ENCODE measurements at regions not wholly inside any gene's neighbourhood (a gene's known extent, or its start where the extent isn't known, plus 50 kb on each side); places are given as distances from the start of the nearest gene placed in this dataset.
"Not testable (repeated sequence)": the region's sequence is repeated elsewhere in the genome, so short reads cannot be mapped to it uniquely, and the experiment has no call there.

DNA sequence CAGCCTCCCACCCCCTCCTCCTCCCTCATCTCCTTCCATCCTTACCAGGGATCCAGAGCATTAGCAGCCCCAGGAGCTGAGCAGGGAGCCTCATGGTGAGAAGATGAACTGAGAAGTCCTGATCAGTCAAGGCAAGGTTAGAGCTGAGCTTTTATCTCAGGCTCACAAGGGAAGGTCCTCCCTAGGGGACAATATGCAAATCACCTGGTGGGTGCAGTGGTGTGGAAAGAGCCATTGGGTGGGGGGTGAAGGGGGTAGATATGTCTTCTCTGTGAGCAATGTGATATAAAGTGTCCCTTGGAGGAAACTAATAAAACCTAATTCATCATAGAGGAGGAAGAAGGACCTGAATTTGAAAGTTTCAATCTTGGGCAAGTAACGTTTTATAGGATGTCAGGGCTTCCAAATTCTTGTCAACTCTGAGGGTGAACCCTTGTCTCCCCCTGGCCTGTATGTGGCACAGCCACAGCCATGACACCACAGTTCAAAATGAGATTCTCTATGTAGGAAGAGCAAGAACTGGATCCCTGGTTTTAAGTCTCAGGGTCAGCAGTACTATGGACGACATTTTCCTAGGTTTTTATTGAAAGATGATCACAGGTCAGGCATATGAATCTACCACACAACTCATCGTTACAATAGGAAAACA is 543.5 kb downstream of the RPIA start:
- POLR2A ChIA-PET; DNase-seq; H3K27me3 Mint-ChIP-seq; H3K4me1 Mint-ChIP-seq; H3K36me3 Mint-ChIP-seq (ENCODE audit: low read depth); CTCF ChIA-PET; H3K27ac Mint-ChIP-seq; H3K4me3 Mint-ChIP-seq; H3K9me3 Mint-ChIP-seq: not testable (repeated sequence)

DNA sequence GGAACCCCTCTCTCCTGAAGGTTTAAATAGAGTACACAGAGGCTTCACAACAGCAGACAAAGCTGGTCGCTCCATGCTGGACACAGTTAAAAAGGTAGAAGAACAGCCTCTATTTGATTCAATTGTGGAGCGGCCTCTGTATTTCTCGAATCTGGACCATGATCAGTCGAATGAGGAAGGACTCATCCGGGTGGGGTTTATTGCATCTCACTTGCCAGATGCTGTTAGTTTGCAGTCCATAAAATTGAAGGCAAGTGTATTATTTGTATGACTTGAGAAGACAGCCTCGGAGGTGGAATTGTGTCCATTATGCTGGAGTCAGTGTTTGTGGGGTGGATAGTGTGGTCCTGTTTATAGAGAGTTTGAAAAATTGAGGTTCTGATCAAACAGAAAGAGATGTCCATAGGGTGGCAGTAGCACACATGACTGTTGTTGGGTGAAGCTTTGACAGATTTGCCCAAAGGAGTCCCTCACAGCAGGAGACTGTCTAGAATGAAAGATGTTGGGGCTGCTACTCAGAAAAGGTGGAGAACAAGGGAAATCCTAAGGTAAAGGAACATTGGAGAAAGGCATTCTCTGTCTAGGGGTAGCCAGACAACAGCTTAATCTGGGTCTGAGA is 545.5 kb downstream of the RPIA start:
- DNase-seq; H3K36me3 Mint-ChIP-seq (ENCODE audit: low read depth); CTCF ChIA-PET; POLR2A ChIA-PET; H3K4me3 Mint-ChIP-seq; H3K4me1 Mint-ChIP-seq; H3K27me3 Mint-ChIP-seq; H3K27ac Mint-ChIP-seq; H3K9me3 Mint-ChIP-seq: not testable (repeated sequence)

DNA sequence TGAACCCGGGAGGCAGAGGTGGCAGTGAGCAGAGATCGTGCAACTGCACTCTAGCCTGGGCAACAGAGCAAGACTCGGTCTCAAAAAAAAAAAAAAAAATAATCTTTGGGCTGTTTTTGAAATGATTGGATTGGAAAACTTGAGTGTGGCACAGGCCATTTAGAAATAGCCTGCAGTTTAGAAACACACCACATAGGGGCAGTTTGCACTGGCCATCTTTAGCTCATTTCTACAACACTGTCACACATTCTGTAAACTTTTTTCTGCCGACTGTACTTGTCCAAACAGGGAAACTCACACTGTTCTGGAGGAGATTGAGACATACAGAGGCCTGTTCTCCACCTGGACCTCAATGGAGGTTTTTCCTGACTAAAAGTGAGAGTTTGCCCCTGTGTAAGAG is 546.3 kb downstream of the RPIA start:
- H3K27ac Mint-ChIP-seq; H3K4me1 Mint-ChIP-seq; H3K4me3 Mint-ChIP-seq; H3K27me3 Mint-ChIP-seq; POLR2A ChIA-PET; DNase-seq; H3K36me3 Mint-ChIP-seq (ENCODE audit: low read depth); CTCF ChIA-PET; H3K9me3 Mint-ChIP-seq: not testable (repeated sequence)

DNA sequence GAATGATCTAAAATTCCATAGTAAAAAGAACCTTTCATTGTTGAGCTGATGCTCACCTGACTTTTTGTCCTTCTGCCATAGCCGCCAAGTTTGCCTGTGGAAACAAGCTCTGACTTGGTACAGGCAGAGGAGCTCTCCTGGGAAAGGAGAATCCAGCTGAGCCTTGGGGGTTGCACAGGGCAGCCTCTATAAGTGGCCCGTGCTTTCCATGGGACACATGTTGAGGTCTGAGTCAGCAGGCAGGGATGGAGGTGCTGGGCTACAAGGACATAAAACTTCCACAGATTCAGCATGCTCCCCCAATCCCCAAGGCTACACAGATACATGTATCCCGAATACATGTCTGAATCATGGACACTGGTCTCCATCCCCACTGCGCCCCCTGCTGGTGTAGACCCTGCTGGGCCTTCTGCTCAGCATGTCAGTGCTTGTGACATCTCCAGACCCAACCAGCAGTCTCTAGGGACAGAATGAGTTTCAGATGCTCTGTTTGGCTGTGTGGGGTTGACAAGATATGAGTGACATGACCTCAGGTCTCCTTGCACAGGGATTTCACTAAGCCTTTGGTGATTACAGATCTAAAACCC is 551.7 kb downstream of the RPIA start:
- H3K27ac Mint-ChIP-seq; H3K27me3 Mint-ChIP-seq; CTCF ChIA-PET; POLR2A ChIA-PET; H3K36me3 Mint-ChIP-seq (ENCODE audit: low read depth); H3K9me3 Mint-ChIP-seq; H3K4me1 Mint-ChIP-seq; DNase-seq; H3K4me3 Mint-ChIP-seq: not testable (repeated sequence)

DNA sequence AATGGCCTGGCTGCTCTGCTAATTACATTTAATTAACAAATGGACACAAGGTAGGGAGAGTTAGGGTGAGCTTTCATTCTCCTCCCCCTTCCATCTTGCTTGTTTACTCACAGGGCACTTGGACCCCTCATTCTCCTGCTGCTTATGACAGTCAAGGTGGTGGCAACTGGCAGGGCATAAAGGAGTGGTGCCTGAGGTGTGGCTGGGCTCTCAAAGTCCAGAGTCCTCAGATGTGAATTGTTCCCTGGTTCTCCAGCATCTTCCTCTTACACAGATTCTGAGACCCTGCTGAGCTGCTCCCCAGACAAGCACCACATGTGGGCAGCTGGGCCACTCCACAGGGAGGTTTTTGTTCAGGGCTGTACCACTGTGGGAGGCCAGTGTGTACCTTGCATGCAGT is 552.9 kb downstream of the RPIA start:
- H3K9me3 Mint-ChIP-seq; H3K27me3 Mint-ChIP-seq; H3K4me3 Mint-ChIP-seq; H3K36me3 Mint-ChIP-seq (ENCODE audit: low read depth); POLR2A ChIA-PET; CTCF ChIA-PET; DNase-seq; H3K4me1 Mint-ChIP-seq; H3K27ac Mint-ChIP-seq: not testable (repeated sequence)

DNA sequence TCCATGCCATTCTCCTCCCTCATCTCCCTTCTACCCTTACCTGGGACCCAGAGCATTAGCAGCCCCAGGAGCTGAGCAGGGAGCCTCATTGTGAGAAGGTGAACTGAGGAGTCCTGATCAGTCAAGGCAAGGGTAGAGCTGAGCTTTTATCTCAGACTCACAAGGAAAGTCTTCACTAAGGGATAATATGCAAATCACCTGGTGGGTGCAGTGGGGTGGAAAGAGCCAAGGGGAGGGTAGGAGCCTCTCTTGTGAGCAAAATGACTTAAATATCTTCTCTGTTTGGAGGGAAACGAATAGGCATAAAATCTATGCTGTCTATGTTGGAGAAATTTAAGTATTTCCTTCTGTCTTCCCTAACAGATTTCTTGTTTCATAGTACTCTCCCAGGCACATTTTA is 554.0 kb downstream of the RPIA start:
- H3K36me3 Mint-ChIP-seq (ENCODE audit: low read depth); POLR2A ChIA-PET; H3K27ac Mint-ChIP-seq; DNase-seq; H3K27me3 Mint-ChIP-seq; H3K4me1 Mint-ChIP-seq; H3K9me3 Mint-ChIP-seq; CTCF ChIA-PET; H3K4me3 Mint-ChIP-seq: not testable (repeated sequence)

DNA sequence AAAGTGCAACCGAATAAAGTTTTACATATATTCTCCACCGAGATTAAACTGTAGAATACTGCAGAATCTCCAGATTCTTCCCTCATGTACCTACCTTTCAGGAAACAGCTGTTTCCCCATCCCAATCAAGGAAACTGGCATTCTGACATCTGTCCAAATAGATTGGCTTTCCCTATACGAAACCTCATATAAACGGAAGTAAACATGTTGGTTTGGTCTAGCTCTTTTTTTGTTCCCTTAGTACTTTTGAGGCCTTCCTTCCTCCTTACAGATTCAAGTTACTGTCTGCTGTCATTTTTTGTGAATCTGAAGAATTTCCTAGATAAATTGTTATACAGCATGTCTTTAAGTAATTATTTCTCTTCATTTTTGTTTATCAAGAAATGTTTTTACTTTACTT is 554.6 kb downstream of the RPIA start:
- H3K27ac Mint-ChIP-seq; DNase-seq; CTCF ChIA-PET; POLR2A ChIA-PET; H3K4me1 Mint-ChIP-seq; H3K9me3 Mint-ChIP-seq; H3K27me3 Mint-ChIP-seq; H3K4me3 Mint-ChIP-seq; H3K36me3 Mint-ChIP-seq (ENCODE audit: low read depth): not testable (repeated sequence)

DNA sequence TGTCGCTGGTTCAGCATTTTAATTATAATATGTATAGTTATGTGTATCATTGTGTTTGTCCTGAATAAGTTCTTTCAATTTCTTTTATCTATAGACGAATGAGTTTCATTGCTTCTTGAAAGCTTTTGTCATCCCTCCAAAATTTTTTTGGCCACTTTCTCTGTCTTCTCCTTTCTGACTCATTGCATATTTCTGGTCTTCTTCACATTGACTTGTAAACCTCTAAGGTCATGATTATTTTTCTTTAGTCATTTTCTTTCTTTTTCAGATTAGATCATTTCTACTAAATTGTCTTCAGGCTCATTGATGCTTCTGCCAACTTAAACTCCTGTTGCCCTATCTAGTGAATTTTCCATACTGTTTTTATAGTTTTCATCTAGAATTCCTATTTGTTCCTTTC is 555.1 kb downstream of the RPIA start:
- H3K27ac Mint-ChIP-seq; H3K27me3 Mint-ChIP-seq; H3K9me3 Mint-ChIP-seq; H3K4me3 Mint-ChIP-seq; DNase-seq; H3K4me1 Mint-ChIP-seq; POLR2A ChIA-PET; H3K36me3 Mint-ChIP-seq (ENCODE audit: low read depth); CTCF ChIA-PET: not testable (repeated sequence)

DNA sequence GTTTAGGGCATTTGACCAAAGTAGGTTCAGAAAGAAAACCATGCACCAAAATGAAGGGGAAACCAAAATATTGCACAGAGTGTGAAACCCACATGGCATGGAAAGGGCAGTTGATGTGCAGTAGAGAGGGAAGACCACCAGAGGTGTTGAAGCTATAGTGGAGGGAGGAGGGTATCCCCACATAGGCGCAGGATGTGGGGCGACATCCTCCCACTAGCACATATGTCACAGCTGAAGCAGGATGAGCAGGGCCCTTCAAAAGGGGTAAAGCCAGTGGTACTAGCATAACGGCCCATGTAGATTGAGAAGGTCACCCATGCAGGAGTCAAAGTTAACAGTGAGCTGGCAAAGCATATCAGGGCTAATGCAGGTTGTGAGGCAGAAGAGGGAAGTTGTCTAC is 563.5 kb downstream of the RPIA start:
- H3K27ac Mint-ChIP-seq; H3K9me3 Mint-ChIP-seq; CTCF ChIA-PET; H3K27me3 Mint-ChIP-seq; H3K36me3 Mint-ChIP-seq (ENCODE audit: low read depth); DNase-seq; H3K4me3 Mint-ChIP-seq; H3K4me1 Mint-ChIP-seq; POLR2A ChIA-PET: not testable (repeated sequence)

DNA sequence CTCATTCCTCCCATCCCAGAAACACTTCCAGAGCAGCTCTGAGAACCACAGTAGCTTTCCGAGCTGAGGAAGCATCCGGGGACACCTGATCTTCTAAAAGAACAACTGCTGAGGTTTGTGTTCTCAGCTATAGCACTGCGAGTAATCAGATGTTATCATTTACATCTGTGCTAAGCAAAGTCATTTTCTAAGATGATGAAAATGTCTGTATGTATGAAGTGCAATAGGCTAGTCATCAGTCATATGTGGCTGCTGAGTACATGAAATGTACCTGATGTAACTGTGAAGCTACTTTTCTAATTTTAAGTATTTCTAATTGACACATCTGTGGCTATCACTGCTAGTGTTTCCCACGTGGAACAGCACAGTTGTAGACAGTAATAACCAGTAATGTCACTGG is 582.0 kb downstream of the RPIA start:
- POLR2A ChIA-PET; H3K27ac Mint-ChIP-seq; CTCF ChIA-PET; H3K4me1 Mint-ChIP-seq; H3K36me3 Mint-ChIP-seq (ENCODE audit: low read depth); H3K27me3 Mint-ChIP-seq; DNase-seq; H3K9me3 Mint-ChIP-seq; H3K4me3 Mint-ChIP-seq: not testable (repeated sequence)

DNA sequence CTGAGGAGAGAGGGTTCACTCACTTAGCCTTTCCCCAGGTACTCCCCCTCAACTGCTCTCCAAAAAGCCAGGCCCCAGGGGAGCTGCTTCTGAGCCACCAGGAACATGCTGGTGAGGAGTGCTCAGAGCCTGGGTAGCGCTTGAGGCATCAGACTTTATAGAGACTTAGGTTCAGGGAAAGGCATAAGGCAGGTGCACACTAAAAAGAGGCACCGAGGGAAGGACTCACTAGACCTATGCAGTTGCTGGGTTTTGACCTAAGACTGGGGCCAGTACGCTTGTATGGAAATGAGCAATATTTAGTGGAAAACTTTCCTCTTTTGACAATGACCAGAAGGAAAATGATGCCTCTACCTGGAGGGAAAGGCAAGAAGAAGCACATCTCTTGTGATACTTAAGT is 589.1 kb downstream of the RPIA start:
- H3K27me3 Mint-ChIP-seq; POLR2A ChIA-PET; CTCF ChIA-PET; H3K4me1 Mint-ChIP-seq; H3K4me3 Mint-ChIP-seq; H3K9me3 Mint-ChIP-seq; H3K36me3 Mint-ChIP-seq (ENCODE audit: low read depth); DNase-seq; H3K27ac Mint-ChIP-seq: not testable (repeated sequence)

DNA sequence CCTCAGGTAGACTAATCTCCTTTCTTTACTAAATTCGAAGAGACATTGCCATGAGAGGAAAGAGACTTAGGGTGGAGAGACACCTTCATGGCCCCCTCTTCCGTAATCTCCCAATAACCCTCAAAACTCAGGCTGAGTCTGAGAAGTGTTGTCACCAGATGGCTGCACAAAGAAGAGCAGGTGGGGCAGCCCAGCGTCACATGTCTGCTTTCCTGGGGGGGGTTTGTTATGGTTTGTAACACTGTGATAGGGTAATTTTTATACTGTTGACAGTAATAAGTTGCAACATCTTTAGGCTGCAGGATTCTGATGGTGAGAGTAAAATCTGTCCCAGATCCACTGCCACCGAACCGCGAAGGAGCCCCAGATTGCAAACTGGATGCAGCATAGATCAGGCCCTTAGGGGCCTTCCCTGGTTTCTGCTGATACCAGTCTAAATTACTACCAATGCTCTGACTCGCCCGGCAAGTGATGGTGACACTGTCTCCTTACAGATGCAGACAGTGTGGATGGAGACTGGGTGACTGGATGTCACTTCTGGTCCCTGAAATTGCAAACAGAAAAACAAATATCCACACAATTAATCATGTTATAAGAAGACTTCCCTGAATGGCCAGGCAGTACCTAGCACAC is 595.1 kb downstream of the RPIA start:
- CTCF ChIA-PET; H3K36me3 Mint-ChIP-seq (ENCODE audit: low read depth); H3K9me3 Mint-ChIP-seq; H3K27me3 Mint-ChIP-seq; H3K27ac Mint-ChIP-seq; POLR2A ChIA-PET; H3K4me1 Mint-ChIP-seq; DNase-seq; H3K4me3 Mint-ChIP-seq: not testable (repeated sequence)

DNA sequence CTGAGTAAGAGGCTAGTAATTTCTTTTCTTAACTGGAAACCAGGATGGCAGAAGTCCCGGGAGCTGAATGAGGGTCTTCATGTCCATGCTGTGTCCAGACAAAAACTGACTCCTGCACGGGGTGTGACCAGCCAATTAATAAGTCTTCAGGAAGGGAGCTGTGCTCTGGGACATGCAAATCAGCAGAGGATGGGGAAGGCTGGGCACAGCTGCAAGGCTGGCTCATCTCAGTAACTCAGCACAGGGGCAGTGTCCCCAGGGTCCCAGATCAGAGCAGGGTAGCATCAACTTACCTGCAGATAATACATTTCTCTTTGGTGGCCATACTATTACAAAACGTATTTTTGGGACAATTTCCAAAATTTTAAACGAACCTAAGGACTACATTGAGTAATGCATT is 595.6 kb downstream of the RPIA start:
- H3K27ac Mint-ChIP-seq; DNase-seq; H3K36me3 Mint-ChIP-seq (ENCODE audit: low read depth); H3K4me3 Mint-ChIP-seq; H3K4me1 Mint-ChIP-seq; CTCF ChIA-PET; H3K9me3 Mint-ChIP-seq; POLR2A ChIA-PET; H3K27me3 Mint-ChIP-seq: not testable (repeated sequence)

DNA sequence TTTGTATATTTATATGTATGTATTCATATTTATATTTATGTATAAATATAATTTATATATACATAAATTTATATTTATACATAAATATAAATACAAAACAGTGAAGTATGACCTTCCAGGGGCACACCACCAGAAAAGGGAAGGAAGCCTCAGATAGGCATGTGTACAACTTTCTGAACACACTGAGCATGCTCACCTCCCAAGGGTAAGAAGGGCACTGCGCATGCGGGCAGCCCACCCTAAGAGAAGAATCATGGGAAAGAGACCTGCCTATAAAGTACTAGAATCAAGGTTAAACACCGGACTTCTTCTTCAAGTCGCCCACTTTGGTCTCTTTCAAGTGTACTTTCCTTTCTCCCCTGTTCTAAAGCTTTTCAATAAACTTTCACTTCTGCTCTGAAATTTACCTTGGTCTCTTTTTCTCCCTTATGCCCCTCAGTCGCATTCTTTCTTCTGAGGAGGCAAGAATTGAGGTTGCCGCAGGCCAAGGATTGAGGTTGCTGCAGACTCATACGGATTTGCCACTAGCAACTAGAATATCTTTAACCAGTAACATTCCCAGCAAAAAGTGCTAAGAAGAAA is 600.3 kb downstream of the RPIA start:
- H3K27me3 Mint-ChIP-seq; H3K4me3 Mint-ChIP-seq; H3K36me3 Mint-ChIP-seq (ENCODE audit: low read depth); H3K4me1 Mint-ChIP-seq; H3K27ac Mint-ChIP-seq; POLR2A ChIA-PET; DNase-seq; H3K9me3 Mint-ChIP-seq; CTCF ChIA-PET: not testable (repeated sequence)

All from activated CD4-positive, alpha-beta memory T cell treated with anti-CD3 and anti-CD28 coated beads, Interleukin-2, amount 10 ng/mL, durations not matched to agents 7 days and 5 days (primary cell).